GM10266 (cell line): ENCODE measurements at regions not wholly inside any gene's neighbourhood (a gene's known extent, or its start where the extent isn't known, plus 50 kb on each side); places are given as distances from the start of the nearest gene placed in this dataset.

Source experiments
- DNase-seq: peaks from one replicate; pipeline ENCODE4 v3.0.0; 2012; ENCODE audit errors: extremely low spot score
- CTCF ChIP-seq: IDR thresholded peaks from 2 replicates; pipeline ENCODE4 v1.5.1; 2012; ENCODE audit warnings: mild to moderate bottlenecking, low read depth; ENCODE audit not compliant: control insufficient read depth, insufficient read depth; ENCODE audit errors: missing control alignments

- no peak for TF ChIP-seq CTCF
- DNase-seq: no peak
Measured at GRCh38 chr5:92421196-92421595, 1038.1 kb upstream of the ARRDC3 start.

- DNase-seq: no peak
- no peak for TF ChIP-seq CTCF
Measured at GRCh38 chr5:92419261-92419660, 1036.1 kb upstream of the ARRDC3 start.

- DNase-seq: no peak
- no peak for TF ChIP-seq CTCF
Measured at GRCh38 chr5:92418341-92418740, 1035.2 kb upstream of the ARRDC3 start.

GRCh38 chr5:92409134-92409533 is 1026.0 kb upstream of the ARRDC3 start:
- TF ChIP-seq CTCF: no peak
- no peak for DNase-seq

GRCh38 chr5:92402956-92403702 is 1020.0 kb upstream of the ARRDC3 start:
- no peak for TF ChIP-seq CTCF
- DNase-seq: no peak

- DNase-seq: no peak
Measured at GRCh38 chr5:92402045-92402444, 1018.9 kb upstream of the ARRDC3 start.

More at GRCh38 chr5:92402045-92402444, 1018.9 kb upstream of the ARRDC3 start:
- TF ChIP-seq CTCF: no peak
